PC-3 (cell line): ENCODE measurements at regions not wholly inside any gene's neighbourhood (a gene's known extent, or its start where the extent isn't known, plus 50 kb on each side); places are given as distances from the start of the nearest gene placed in this dataset.

Experiments used
- ATAC-seq: fragments of 200-7000 bp; cut with Tn5 transposase; 2 replicates; pipeline ENCODE4 v1.9.1; 2020; ENCODE audit warnings: mild to moderate bottlenecking, moderate library complexity
- BruUV-seq: library from RNA; stranded (reverse); fragments of 400-500 nt; replicated peaks from 2 replicates; lab custom pipeline; 2021; lab: Mats Ljungman, UMichigan
- CTCF ChIA-PET: fragments of 300-600 bp; sonication (Branson Sonifier 250); formaldehyde crosslinking; loops from one replicate; lab custom pipeline; 2022; ENCODE audit warnings: antibody characterized with exemption; lab: Charles Lee
- POLR2A ChIA-PET: fragments of 300-600 bp; sonication (Branson Sonifier 250); formaldehyde crosslinking; loops from one replicate; lab custom pipeline; 2022; ENCODE audit warnings: antibody characterized with exemption; ENCODE audit not compliant: unreplicated experiment; lab: Charles Lee
- DNase-seq: peaks from one replicate; pipeline ENCODE4 v3.0.0-alpha.2; 2015
- H2AFZ ChIP-seq: fragments of 300-600 bp; sonication (generic); 2 replicates; pipeline ENCODE4 v1.6.0; 2016; ENCODE audit warnings: antibody characterized with exemption, low read length
- H3F3A ChIP-seq: fragments of 300-600 bp; sonication (generic); one replicate; pipeline ENCODE4 v1.6.0; 2017; ENCODE audit warnings: antibody characterized with exemption, low read length, control low read depth, mild to moderate bottlenecking; ENCODE audit not compliant: unreplicated experiment
- H3K27ac ChIP-seq: fragments of 300-600 bp; sonication (generic); 2 replicates; pipeline ENCODE4 v1.5.1; 2016; ENCODE audit warnings: mild to moderate bottlenecking, low read length
- H3K27me3 ChIP-seq: fragments of 300-600 bp; sonication (generic); 2 replicates; pipeline ENCODE4 v1.6.1; 2016; ENCODE audit warnings: low read length, mixed read lengths
- H3K36me3 ChIP-seq: fragments of 300-600 bp; sonication (generic); 2 replicates; pipeline ENCODE4 v1.6.1; 2016; ENCODE audit warnings: low read depth, mixed run types, low read length, mixed read lengths
- H3K4me1 ChIP-seq: fragments of 300-600 bp; sonication (generic); 2 replicates; pipeline ENCODE4 v1.5.1; 2016; ENCODE audit warnings: low read length; ENCODE audit not compliant: insufficient read depth
- H3K4me2 ChIP-seq: fragments of 300-600 bp; sonication (generic); 2 replicates; pipeline ENCODE4 v1.6.0; 2016; ENCODE audit warnings: low read length
- H3K4me3 ChIP-seq: fragments of 300-600 bp; sonication (generic); 2 replicates; pipeline ENCODE4 v1.5.1; 2016; ENCODE audit warnings: mild to moderate bottlenecking, low read length, mixed read lengths
- H3K79me2 ChIP-seq: fragments of 300-600 bp; sonication (generic); 2 replicates; pipeline ENCODE4 v1.6.1; 2017; ENCODE audit warnings: low read length, mixed read lengths
- H3K9ac ChIP-seq: fragments of 300-600 bp; sonication (generic); 2 replicates; pipeline ENCODE4 v1.6.0; 2016; ENCODE audit warnings: mild to moderate bottlenecking, low read length
- H3K9me2 ChIP-seq: fragments of 300-600 bp; sonication (generic); replicated peaks from 2 replicates; pipeline ENCODE4 v1.6.1; 2016; ENCODE audit warnings: mixed run types, low read length, mixed read lengths
- H3K9me3 ChIP-seq: fragments of 300-600 bp; sonication (generic); 2 replicates; pipeline ENCODE4 v1.6.1; 2016; ENCODE audit warnings: low read length, mixed read lengths
- H4K20me1 ChIP-seq: fragments of 300-600 bp; sonication (generic); 2 replicates; pipeline ENCODE4 v1.6.1; 2016; ENCODE audit warnings: low read length, mixed read lengths
- EZH2 ChIP-seq: fragments of 300-600 bp; sonication (generic); IDR thresholded peaks from one replicate; pipeline ENCODE4 v1.6.1; 2017; ENCODE audit warnings: antibody characterized with exemption, mild to moderate bottlenecking, low read length; ENCODE audit not compliant: unreplicated experiment
- EZH2phosphoT487 ChIP-seq: fragments of 300-600 bp; sonication (generic); IDR thresholded peaks from 2 replicates; pipeline ENCODE4 v1.6.1; 2018; ENCODE audit warnings: mild to moderate bottlenecking, antibody characterized with exemption, low read length, borderline replicate concordance
- intact Hi-C: fragments of 100-400 bp; cut with micrococcal nuclease; formaldehyde crosslinking; loops from 2 replicates; pipeline ENCODE4 v1.9.0; 2023
- TF ChIP-seq, protein P1 (sequence below): fragments of 300-600 bp; sonication (generic); conservative IDR thresholded peaks from 2 replicates; pipeline ENCODE4 v1.5.1; 2017; ENCODE audit warnings: antibody characterized with exemption, low read depth, mild to moderate bottlenecking, low read length

DNA sequence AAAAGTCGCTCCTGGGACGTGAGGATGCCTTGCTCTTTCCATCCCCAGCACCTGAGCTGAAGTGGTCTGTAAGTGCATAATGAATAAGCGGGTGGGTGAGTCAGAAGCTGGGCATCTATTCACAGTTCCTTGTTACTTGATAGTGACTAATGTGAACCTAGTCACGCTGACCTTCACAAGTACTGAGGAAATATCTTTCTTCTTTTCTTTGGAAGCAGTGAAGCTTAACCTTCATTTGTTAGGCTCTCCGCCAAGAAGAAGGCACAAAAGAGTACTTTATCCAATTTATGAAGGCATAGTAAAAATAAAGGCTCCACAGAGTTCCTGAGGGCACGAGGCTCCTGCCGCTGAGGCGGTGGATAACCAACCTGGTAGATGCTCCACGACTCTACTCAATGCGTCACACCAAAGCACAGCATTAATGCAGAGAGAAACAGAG, 475.7 kb upstream of the SLIT2 start:
- CTCF ChIA-PET, result no interaction called here
- Histone ChIP-seq H3K79me2 (no peaks in the 10 kb centered on the region), H3K27me3 (no peaks in the 10 kb centered on the region), H4K20me1 (no peaks in the 10 kb centered on the region), H3K9me2 (no peaks in the 10 kb centered on the region), H3K4me3 (peak overlapping the region; percentile 43; the same call in 1 of the 2 replicates), H3K9ac (peak overlapping the region; percentile 39; the same call in 1 of the 2 replicates), H3K36me3 (no peaks in the 10 kb centered on the region), H2AFZ (no peak overlapping the region), H3K27ac (peak overlapping the region; percentile 85), H3K9me3 (no peaks in the 10 kb centered on the region), H3F3A (no peaks in the 10 kb centered on the region), H3K4me2 (peak overlapping the region; percentile 83), H3K4me1 (peaks cover 30% of the 10 kb centered on the region)
- no peak for TF ChIP-seq EZH2phosphoT487
- intact Hi-C loops, result loop anchor here (1.0 to 10.0 kb wide), 4 partner anchors 27 to 473 kb away; no protein-coding TSS in a partner anchor
- BruUV-seq, result no TSS peak
- DNase-seq (peak; percentile 96), ATAC-seq (peak; percentile 93)
- POLR2A ChIA-PET, result interaction anchor here (0.7 kb wide), 2 partner anchors 522 to 1130 kb away, joined by 3 to 19 read pairs; no protein-coding TSS in a partner anchor

DNA sequence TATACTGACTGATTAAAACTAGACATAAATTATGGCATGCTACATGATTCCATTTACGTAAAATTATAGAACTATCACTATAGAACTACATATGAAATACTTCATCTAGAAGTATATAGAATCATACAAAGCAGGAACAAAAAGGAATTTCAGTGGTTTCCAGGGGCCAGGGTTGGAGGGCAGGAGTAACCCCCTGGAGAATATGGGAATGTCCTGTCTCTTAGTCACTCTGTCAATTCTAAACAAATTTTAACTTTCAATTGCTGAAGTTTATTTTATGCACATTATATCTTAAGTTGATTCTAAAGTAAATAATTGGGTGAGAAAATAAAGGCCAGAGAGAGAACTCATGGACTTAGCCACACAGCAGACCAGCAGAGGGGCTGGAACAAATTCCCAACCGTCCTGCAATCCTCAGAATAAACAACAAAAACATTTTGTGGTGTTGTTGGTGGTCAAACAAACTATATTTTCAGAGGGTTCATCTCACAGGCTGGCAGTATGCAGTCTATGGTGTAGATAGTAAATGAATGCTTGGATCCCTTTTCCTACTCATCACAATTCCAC, 476.9 kb upstream of the SLIT2 start:
- ChIA-PET POLR2A (no interaction called here), CTCF (interaction anchor here (0.6 kb wide), 1 partner anchor 18 kb away, joined by 3 read pairs; no protein-coding TSS in a partner anchor)
- intact Hi-C loops, result loop anchor here (10.0 kb wide), 1 partner anchor 420 kb away; no protein-coding TSS in a partner anchor
- Histone ChIP-seq H3K4me2 (peak overlapping the region; percentile 41), H3K9me3 (no peaks in the 10 kb centered on the region), H3K4me3 (no peak overlapping the region), H3F3A (no peaks in the 10 kb centered on the region), H3K9ac (0 out of 2 replicates have a peak overlapping the region, but pooled peaks have one; percentile 8), H4K20me1 (no peaks in the 10 kb centered on the region), H3K4me1 (peaks cover 30% of the 10 kb centered on the region), H3K79me2 (no peaks in the 10 kb centered on the region), H3K9me2 (no peaks in the 10 kb centered on the region), H3K27ac (peak overlapping the region; percentile 71), H3K27me3 (no peaks in the 10 kb centered on the region), H3K36me3 (no peaks in the 10 kb centered on the region), H2AFZ (no peak overlapping the region)
- DNase-seq (peak; percentile 29), ATAC-seq (peak; percentile 13; the same call in 1 of the 2 replicates)
- BruUV-seq, result no TSS peak
- TF ChIP-seq, protein P1, sequence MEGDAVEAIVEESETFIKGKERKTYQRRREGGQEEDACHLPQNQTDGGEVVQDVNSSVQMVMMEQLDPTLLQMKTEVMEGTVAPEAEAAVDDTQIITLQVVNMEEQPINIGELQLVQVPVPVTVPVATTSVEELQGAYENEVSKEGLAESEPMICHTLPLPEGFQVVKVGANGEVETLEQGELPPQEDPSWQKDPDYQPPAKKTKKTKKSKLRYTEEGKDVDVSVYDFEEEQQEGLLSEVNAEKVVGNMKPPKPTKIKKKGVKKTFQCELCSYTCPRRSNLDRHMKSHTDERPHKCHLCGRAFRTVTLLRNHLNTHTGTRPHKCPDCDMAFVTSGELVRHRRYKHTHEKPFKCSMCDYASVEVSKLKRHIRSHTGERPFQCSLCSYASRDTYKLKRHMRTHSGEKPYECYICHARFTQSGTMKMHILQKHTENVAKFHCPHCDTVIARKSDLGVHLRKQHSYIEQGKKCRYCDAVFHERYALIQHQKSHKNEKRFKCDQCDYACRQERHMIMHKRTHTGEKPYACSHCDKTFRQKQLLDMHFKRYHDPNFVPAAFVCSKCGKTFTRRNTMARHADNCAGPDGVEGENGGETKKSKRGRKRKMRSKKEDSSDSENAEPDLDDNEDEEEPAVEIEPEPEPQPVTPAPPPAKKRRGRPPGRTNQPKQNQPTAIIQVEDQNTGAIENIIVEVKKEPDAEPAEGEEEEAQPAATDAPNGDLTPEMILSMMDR, result no peak
- no peak for TF ChIP-seq EZH2
- TF ChIP-seq EZH2phosphoT487, result no peak

DNA sequence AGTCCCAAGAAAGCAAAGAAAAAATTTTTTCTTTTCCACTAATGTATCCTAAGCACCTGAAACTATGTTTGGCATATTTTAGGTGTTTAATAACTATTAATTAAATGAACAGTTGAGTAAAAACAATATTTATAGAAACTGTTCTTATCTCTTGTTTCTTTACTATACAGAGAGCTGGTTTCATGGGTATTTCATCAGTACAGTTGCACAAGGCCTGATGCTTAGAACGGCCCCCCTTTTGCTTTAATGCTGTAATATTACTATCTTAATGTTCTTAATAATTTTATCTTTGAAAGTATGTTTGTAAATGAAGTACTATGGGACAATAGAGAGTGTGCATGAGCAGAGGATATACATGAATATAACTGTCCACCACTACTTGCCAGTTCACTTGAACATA, 479.1 kb upstream of the SLIT2 start:
- H3F3A ChIP-seq, result no peaks in the 10 kb centered on the region
- H3K9me2 ChIP-seq, result no peaks in the 10 kb centered on the region
- no peak overlapping the region for H3K4me3 ChIP-seq
- POLR2A ChIA-PET, result no interaction called here
- CTCF ChIA-PET, result no interaction called here
- H3K27ac ChIP-seq, result no peak overlapping the region
- TF ChIP-seq, protein P1, result no peak
- no peak for TF ChIP-seq EZH2phosphoT487
- H3K9ac ChIP-seq, result no peak overlapping the region
- H3K4me2 ChIP-seq, result no peak overlapping the region
- no peaks in the 10 kb centered on the region for H3K36me3 ChIP-seq
- no peaks in the 10 kb centered on the region for H4K20me1 ChIP-seq
- ATAC-seq (no peak), DNase-seq (no peak)
- intact Hi-C loops, result loop anchor here (10.0 kb wide), 1 partner anchor 422 kb away; no protein-coding TSS in a partner anchor
- H3K9me3 ChIP-seq, result no peaks in the 10 kb centered on the region
- peaks cover 29% of the 10 kb centered on the region for H3K4me1 ChIP-seq
- no peaks in the 10 kb centered on the region for H3K27me3 ChIP-seq
- no TSS peak for BruUV-seq
- H2AFZ ChIP-seq, result no peak overlapping the region
- no peaks in the 10 kb centered on the region for H3K79me2 ChIP-seq
